Stimulated activated naive CD8-positive, alpha-beta T cell treated with anti-CD3 and anti-CD28 coated beads, Interleukin-15, amount 100 ng/mL, for 72 hours (primary cell): ENCODE measurements at regions not wholly inside any gene's neighbourhood (a gene's known extent, or its start where the extent isn't known, plus 50 kb on each side); places are given as distances from the start of the nearest gene placed in this dataset.

Source experiments
- ATAC-seq: fragments of 150-1000 bp; cut with Tn5 transposase; 2 replicates; pipeline ENCODE4 v1.10.0; 2021; ENCODE audit warnings: mild to moderate bottlenecking, moderate library complexity
- DNase-seq, 2 donors: peaks; one replicate each; pipeline ENCODE4 v3.0.0; 2021 to 2022
- H3K27ac Mint-ChIP-seq, 2 donors: one replicate each; pipeline ENCODE4 v1.8.0; 2022; ENCODE audit warnings: mild to moderate bottlenecking in 2 of 2, mixed read lengths in 2 of 2, moderate library complexity in 2 of 2
- H3K27me3 Mint-ChIP-seq: one replicate; pipeline ENCODE4 v1.8.0; 2022; ENCODE audit warnings: mixed read lengths
- H3K4me1 Mint-ChIP-seq: one replicate; pipeline ENCODE4 v1.8.0; 2022; ENCODE audit warnings: mild to moderate bottlenecking, mixed read lengths
- H3K4me3 Mint-ChIP-seq, 2 donors: one replicate each; pipeline ENCODE4 v1.8.0; 2022; ENCODE audit warnings: mild to moderate bottlenecking in 2 of 2, mixed read lengths in 2 of 2, moderate library complexity in 1 of 2
- H3K9me3 Mint-ChIP-seq, 2 donors: one replicate each; pipeline ENCODE4 v1.8.0; 2022; ENCODE audit warnings: mixed read lengths in 2 of 2

DNA sequence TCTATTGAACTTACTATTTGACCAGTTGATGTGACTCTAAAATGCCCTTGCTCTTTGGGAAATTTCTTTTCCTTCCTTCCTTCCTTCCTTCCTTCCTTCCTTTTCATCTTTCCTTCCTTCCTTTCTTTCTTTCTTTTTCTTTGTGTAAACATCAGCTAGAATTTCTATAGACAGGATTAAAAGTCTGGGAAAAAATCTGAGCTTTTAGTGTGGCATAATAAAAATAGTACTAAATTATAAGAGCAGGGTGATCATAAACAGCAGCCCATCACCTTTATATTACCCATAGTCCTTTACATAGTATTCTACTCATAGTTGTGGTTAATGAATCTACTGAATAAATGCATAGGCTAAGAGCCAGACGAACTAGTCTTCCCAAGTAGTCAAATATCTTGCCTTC lies 281.0 kb upstream of the DAB1 start:
- H3K9me3 Mint-ChIP-seq, result peaks cover 0 to 7% of the 10 kb centered on the region in 2 donors
- no peak overlapping the region for H3K4me3 Mint-ChIP-seq
- no peak for DNase-seq
- no peaks in the 10 kb centered on the region for H3K4me1 Mint-ChIP-seq
- H3K27ac Mint-ChIP-seq, result no peak overlapping the region
- H3K27me3 Mint-ChIP-seq, result no peaks in the 10 kb centered on the region
- ATAC-seq, result no peak

GRCh38 chr1:57704231-57704630 lies 280.4 kb upstream of the DAB1 start:
- peaks cover 0 to 8% of the 10 kb centered on the region in 2 donors for H3K9me3 Mint-ChIP-seq
- ATAC-seq (no peak), DNase-seq (no peak)
- no peaks in the 10 kb centered on the region for H3K4me1 Mint-ChIP-seq
- H3K27ac Mint-ChIP-seq, result no peak overlapping the region
- H3K27me3 Mint-ChIP-seq, result no peaks in the 10 kb centered on the region
- H3K4me3 Mint-ChIP-seq, result no peak overlapping the region

- Mint-ChIP-seq H3K9me3 (peaks cover 13 to 14% of the 10 kb centered on the region in 2 donors), H3K4me3 (no peak overlapping the region), H3K4me1 (no peaks in the 10 kb centered on the region), H3K27me3 (peaks cover 8% of the 10 kb centered on the region), H3K27ac (no peak overlapping the region)
- ATAC-seq (no peak), DNase-seq (no peak)
Measured at GRCh38 chr1:57696904-57697303, 273.0 kb upstream of the DAB1 start.

GRCh38 chr1:57696043-57696442 lies 272.2 kb upstream of the DAB1 start:
- peaks cover 8% of the 10 kb centered on the region for H3K27me3 Mint-ChIP-seq
- H3K4me3 Mint-ChIP-seq, result no peak overlapping the region
- DNase-seq (no peak), ATAC-seq (no peak)
- H3K9me3 Mint-ChIP-seq, result peaks cover 14% of the 10 kb centered on the region in 2 donors
- no peaks in the 10 kb centered on the region for H3K4me1 Mint-ChIP-seq
- no peak overlapping the region for H3K27ac Mint-ChIP-seq

DNA sequence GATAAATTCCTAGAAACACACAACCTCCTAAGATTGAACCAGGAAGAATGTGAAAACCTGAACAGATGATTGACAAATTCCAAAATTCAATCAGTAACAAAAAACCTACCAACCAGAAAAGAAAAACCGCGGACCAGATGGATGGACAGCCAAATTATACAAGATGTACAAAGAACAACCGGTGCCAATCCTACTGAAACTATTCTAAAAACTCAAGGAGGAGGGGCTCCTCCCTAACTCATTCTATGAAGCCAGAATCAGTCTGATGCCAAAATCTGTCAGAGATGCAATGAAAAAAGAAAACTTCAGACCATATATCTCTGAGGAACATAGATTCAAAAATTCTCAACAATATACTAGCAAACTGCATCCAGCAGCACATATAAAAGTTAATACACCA lies 262.4 kb upstream of the DAB1 start:
- Mint-ChIP-seq H3K4me1 (no peaks in the 10 kb centered on the region), H3K9me3 (peaks cover 26 to 56% of the 10 kb centered on the region in 2 donors), H3K27ac (no peak overlapping the region), H3K4me3 (no peak overlapping the region), H3K27me3 (no peaks in the 10 kb centered on the region)
- DNase-seq, result no peak
- no peak for ATAC-seq

GRCh38 chr1:57683037-57683942 lies 259.4 kb upstream of the DAB1 start:
- Mint-ChIP-seq H3K9me3 (peaks cover 18 to 33% of the 10 kb centered on the region in 2 donors), H3K4me1 (no peaks in the 10 kb centered on the region), H3K27ac (no peak overlapping the region), H3K4me3 (no peak overlapping the region), H3K27me3 (no peaks in the 10 kb centered on the region)
- DNase-seq, result no peak
- no peak for ATAC-seq

- no peaks in the 10 kb centered on the region for H3K4me1 Mint-ChIP-seq
- DNase-seq (no peak), ATAC-seq (no peak)
- H3K27ac Mint-ChIP-seq, result no peak overlapping the region
- no peaks in the 10 kb centered on the region for H3K27me3 Mint-ChIP-seq
- no peak overlapping the region for H3K4me3 Mint-ChIP-seq
- peaks cover 0 to 4% of the 10 kb centered on the region in 2 donors for H3K9me3 Mint-ChIP-seq
Measured at GRCh38 chr1:57678138-57678537, 254.3 kb upstream of the DAB1 start.

GRCh38 chr1:57675776-57676175 lies 251.9 kb upstream of the DAB1 start:
- Mint-ChIP-seq H3K4me1 (no peaks in the 10 kb centered on the region), H3K27me3 (no peaks in the 10 kb centered on the region), H3K9me3 (peaks cover 0 to 15% of the 10 kb centered on the region in 2 donors), H3K27ac (no peak overlapping the region), H3K4me3 (no peak overlapping the region)
- ATAC-seq (no peak), DNase-seq (no peak)

- Mint-ChIP-seq H3K27me3 (no peaks in the 10 kb centered on the region), H3K9me3 (peaks cover 0 to 15% of the 10 kb centered on the region in 2 donors), H3K27ac (no peak overlapping the region), H3K4me3 (no peak overlapping the region), H3K4me1 (no peaks in the 10 kb centered on the region)
- no peak for DNase-seq
- no peak for ATAC-seq
Measured at GRCh38 chr1:57674801-57675200, 250.9 kb upstream of the DAB1 start.

DNA sequence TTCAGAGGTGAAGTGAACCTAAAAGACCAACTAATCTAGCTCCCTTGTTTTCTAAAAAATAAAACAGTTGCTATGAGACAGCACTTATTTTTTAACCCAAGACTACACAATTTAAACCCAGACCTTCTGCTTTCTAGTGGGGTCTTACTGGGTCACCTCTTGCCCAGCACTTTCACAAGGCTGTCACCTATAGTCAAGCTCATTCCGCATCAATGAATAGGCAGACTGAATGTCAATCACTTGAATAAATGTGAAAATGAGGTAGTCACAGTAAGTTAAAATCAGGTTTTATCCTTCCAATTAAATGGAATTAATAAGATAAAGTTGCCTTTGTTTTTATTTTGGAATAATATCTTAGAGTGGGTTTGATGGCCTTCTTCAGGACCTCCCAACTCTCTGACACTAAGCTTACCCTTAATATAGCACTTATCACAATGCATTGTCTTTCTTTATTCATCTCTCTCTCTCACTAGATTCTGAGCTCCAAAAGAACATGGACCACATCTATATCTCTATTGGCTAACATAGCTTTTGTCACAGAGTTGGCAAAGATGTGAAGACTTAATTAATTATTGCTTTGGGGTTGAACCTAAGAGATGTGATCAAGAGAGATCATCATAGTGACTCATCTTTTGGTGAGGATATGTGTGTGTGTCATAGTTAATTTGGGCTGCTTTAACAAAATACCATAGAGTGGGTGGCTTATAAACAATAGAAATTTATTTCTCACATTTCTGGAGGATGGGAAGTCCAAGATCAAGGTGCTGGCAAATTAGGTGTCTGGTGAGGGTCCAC lies 248.7 kb upstream of the DAB1 start:
- Mint-ChIP-seq H3K4me3 (no peak overlapping the region), H3K27ac (no peak overlapping the region), H3K27me3 (peaks cover 4% of the 10 kb centered on the region), H3K4me1 (no peaks in the 10 kb centered on the region), H3K9me3 (peaks cover 0 to 15% of the 10 kb centered on the region in 2 donors)
- ATAC-seq (no peak), DNase-seq (no peak)

GRCh38 chr1:57671750-57672149 lies 247.9 kb upstream of the DAB1 start:
- no peak for ATAC-seq
- H3K9me3 Mint-ChIP-seq, result peaks cover 0 to 15% of the 10 kb centered on the region in 2 donors
- no peaks in the 10 kb centered on the region for H3K4me1 Mint-ChIP-seq
- peaks cover 7% of the 10 kb centered on the region for H3K27me3 Mint-ChIP-seq
- DNase-seq, result no peak
- H3K4me3 Mint-ChIP-seq, result no peak overlapping the region
- no peak overlapping the region for H3K27ac Mint-ChIP-seq

GRCh38 chr1:57659804-57660203 lies 235.9 kb upstream of the DAB1 start:
- no peaks in the 10 kb centered on the region for H3K4me1 Mint-ChIP-seq
- no peaks in the 10 kb centered on the region for H3K9me3 Mint-ChIP-seq
- H3K27me3 Mint-ChIP-seq, result peaks cover 12% of the 10 kb centered on the region
- ATAC-seq (no peak), DNase-seq (no peak)
- no peak overlapping the region for H3K27ac Mint-ChIP-seq
- H3K4me3 Mint-ChIP-seq, result no peak overlapping the region

GRCh38 chr1:57655161-57655560 lies 231.3 kb upstream of the DAB1 start:
- Mint-ChIP-seq H3K4me3 (no peak overlapping the region), H3K4me1 (no peaks in the 10 kb centered on the region), H3K27me3 (no peaks in the 10 kb centered on the region), H3K27ac (no peak overlapping the region), H3K9me3 (no peaks in the 10 kb centered on the region)
- ATAC-seq (no peak), DNase-seq (no peak)

DNA sequence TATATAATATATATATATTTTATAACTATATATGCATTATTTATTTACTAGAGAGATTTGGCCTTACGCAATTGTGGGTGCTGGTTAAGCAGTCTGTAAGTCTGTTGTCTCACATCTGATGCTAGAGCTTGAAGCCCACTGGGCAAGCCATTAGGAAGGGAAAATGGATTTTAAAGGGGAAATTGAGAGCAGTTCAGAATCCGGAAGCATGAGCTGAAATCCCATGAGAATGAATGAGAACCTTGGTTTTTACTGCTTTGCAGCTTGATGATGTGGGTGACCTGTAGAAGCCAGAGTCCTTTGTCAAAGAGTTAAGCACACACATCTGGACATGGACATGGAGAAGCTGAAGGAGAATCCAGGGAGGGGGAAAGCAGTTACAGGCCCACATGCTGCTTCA lies 220.8 kb upstream of the DAB1 start:
- Mint-ChIP-seq H3K9me3 (no peaks in the 10 kb centered on the region), H3K4me1 (no peaks in the 10 kb centered on the region), H3K4me3 (no peak overlapping the region), H3K27ac (no peak overlapping the region), H3K27me3 (peaks cover 8% of the 10 kb centered on the region)
- DNase-seq, result no peak
- ATAC-seq, result no peak

GRCh38 chr1:57638239-57638638 lies 214.4 kb upstream of the DAB1 start:
- DNase-seq (no peak), ATAC-seq (no peak)
- Mint-ChIP-seq H3K4me3 (no peak overlapping the region), H3K4me1 (no peaks in the 10 kb centered on the region), H3K27me3 (peaks cover 16% of the 10 kb centered on the region), H3K27ac (no peak overlapping the region), H3K9me3 (no peaks in the 10 kb centered on the region)

DNA sequence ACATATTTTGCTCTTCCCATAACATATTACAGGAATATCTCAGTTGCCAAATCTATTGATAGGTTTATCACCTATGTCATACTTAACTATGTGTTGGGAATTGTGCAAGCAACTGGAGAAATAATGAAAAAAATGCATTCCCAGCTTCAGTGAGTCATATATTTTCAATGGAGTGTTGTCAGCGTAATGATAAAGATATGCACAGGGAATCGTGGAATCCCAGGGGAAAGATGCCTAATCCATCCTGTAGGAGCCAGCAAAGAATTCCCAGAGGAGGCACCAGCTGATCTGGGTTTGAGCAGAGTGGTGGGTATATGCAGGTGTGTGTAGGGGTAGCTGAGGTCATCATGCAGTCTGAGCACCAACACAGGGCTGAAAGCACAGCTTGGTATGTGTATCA lies 213.3 kb upstream of the DAB1 start:
- no peaks in the 10 kb centered on the region for H3K4me1 Mint-ChIP-seq
- no peak overlapping the region for H3K27ac Mint-ChIP-seq
- ATAC-seq (no peak), DNase-seq (no peak)
- peaks cover 19% of the 10 kb centered on the region for H3K27me3 Mint-ChIP-seq
- no peak overlapping the region for H3K4me3 Mint-ChIP-seq
- no peaks in the 10 kb centered on the region for H3K9me3 Mint-ChIP-seq
